MM.1S (cell line): ENCODE measurements at regions not wholly inside any gene's neighbourhood (a gene's known extent, or its start where the extent isn't known, plus 50 kb on each side); places are given as distances from the start of the nearest gene placed in this dataset.

Experiments used
- EZH2 ChIP-seq: fragments of 300-600 bp; sonication (generic); optimal IDR thresholded peaks from 2 replicates; pipeline ENCODE3; 2017; ENCODE audit warnings: low read depth, mild to moderate bottlenecking, antibody characterized with exemption, low read length, mixed read lengths
- TF ChIP-seq, protein P1 (sequence below): fragments of 300-600 bp; sonication (generic); IDR thresholded peaks from 2 replicates; pipeline ENCODE4 v1.5.1; 2016; ENCODE audit warnings: antibody characterized with exemption, low read length, mixed read lengths

GRCh38 chr10:130453036-130453720 lies 317.0 kb downstream of the GLRX3 start:
- TF ChIP-seq, protein P1, sequence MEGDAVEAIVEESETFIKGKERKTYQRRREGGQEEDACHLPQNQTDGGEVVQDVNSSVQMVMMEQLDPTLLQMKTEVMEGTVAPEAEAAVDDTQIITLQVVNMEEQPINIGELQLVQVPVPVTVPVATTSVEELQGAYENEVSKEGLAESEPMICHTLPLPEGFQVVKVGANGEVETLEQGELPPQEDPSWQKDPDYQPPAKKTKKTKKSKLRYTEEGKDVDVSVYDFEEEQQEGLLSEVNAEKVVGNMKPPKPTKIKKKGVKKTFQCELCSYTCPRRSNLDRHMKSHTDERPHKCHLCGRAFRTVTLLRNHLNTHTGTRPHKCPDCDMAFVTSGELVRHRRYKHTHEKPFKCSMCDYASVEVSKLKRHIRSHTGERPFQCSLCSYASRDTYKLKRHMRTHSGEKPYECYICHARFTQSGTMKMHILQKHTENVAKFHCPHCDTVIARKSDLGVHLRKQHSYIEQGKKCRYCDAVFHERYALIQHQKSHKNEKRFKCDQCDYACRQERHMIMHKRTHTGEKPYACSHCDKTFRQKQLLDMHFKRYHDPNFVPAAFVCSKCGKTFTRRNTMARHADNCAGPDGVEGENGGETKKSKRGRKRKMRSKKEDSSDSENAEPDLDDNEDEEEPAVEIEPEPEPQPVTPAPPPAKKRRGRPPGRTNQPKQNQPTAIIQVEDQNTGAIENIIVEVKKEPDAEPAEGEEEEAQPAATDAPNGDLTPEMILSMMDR: no peak
- no peak for TF ChIP-seq EZH2
